ENCODE measurements at regions not wholly inside any gene's neighbourhood (a gene's known extent, or its start where the extent isn't known, plus 50 kb on each side); places are given as distances from the start of the nearest gene placed in this dataset.

GRCh38 chr20:39155971-39156370 lies 193.8 kb downstream of the DHX35 start:
- TF ChIP-seq EZH2 (IDR thresholded peaks at IDR 0.05; ENCODE audit: low read depth) (no peak), CTCF (conservative IDR thresholded peaks at IDR 0.05) (no peak)
